NCI-H226 (cell line): ENCODE measurements at regions not wholly inside any gene's neighbourhood (a gene's known extent, or its start where the extent isn't known, plus 50 kb on each side); places are given as distances from the start of the nearest gene placed in this dataset.
A peak's percentile ranks its signal among the peaks of the same experiment; 100 is the strongest.
"Not testable (repeated sequence)": the region's sequence is repeated elsewhere in the genome, so short reads cannot be mapped to it uniquely, and the experiment has no call there.

Source experiments
- DNase-seq: peaks from one replicate; pipeline ENCODE4 v3.0.0-alpha.2; 2015

DNA sequence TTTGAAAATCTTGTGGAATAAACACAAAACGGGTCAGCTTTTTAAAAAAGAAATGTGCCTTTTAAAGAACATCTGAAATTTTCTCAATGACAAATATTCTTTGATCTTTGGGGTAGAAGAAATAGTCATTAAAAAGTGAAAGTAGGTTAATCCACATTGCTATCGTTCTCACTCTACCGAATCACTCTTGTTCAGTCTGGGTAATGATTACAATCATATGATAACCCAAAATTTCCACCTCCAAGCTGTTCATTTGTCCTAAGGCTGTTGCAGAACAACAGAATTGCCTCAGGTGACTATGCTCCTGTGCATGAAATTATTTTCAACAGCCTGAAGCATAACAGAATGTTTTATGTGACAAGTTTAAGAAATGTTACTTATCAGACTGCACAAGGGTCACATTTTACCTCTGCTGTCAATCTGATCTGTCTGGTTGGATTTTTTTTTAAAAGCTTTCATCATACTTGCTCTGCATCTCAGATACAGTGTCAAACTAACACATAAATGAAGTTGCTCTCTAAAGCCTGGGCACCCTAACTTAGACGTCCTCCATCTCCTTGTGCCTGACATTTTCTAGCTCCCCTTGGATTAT is 227.3 kb downstream of the LURAP1L start:
- no peak for DNase-seq

GRCh38 chr9:13002740-13003139 is 227.9 kb downstream of the LURAP1L start:
- DNase-seq: no peak

DNA sequence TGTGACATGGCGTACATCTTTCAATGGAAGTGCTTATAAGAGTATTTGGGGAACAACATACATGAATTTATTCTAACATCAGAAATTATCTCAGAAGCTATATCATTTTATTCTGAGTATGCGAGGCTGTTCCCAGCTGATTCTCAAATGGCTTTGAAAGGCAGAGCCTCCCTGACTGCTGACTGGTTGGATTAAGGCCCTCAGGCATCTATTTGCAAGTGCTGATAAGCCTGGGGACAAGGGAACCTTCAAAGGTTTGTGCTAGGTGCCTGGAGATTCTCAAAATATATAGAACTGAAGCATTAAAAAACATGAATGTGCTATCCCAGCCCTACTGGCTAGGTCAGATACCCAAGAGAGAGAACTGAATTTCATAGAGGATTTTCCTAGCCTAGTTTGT is 235.1 kb downstream of the LURAP1L start:
- DNase-seq: no peak

GRCh38 chr9:13013991-13014883 is 239.4 kb downstream of the LURAP1L start:
- peak; percentile 64 for DNase-seq

- DNase-seq: no peak
Measured at GRCh38 chr9:13017260-13017659, 242.4 kb downstream of the LURAP1L start.

- no peak for DNase-seq
Measured at GRCh38 chr9:13020146-13021040, 245.6 kb downstream of the LURAP1L start.

GRCh38 chr9:13022756-13023155 is 247.9 kb downstream of the LURAP1L start:
- DNase-seq: no peak

DNA sequence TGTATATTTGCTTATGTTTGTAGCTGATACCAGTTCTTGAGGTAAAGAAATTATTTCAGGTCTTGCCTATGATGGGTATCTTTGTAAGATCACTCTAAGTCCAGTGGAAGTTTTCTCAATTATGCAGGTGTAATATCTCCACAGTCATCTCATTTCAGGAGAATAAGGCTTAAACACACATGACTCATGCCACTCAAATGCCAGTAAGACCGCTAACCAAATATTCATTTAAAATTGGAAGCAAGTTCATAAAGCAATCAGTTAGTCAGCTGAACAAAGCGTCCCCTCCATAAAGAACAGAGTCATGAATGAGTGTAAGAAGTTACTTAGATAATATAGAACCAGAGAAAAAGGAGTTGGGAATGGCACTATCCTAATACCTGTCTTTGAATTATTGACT is 248.7 kb downstream of the LURAP1L start:
- peak; percentile 6 for DNase-seq

GRCh38 chr9:13026956-13027355 is 252.1 kb downstream of the LURAP1L start:
- DNase-seq: no peak

DNA sequence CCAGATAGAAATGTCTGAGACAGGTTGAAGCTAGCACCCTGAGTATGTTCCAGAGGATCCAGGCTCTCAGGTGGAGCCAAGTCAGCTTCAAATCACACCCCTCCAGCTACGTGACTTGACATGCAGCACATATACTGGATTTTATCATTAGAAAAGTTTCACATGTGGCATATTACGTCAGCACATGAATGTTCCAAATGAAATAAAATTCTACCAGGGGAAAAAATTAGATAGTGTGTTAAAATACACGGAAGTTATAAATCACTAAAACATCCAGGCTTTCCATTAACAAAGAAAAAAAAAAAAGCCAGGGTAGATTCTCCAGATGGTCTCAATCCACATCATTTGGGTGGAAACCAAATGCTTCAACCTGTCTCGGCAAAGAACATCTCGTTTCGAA is 251.6 kb downstream of the MPDZ start:
- DNase-seq: no peak

DNA sequence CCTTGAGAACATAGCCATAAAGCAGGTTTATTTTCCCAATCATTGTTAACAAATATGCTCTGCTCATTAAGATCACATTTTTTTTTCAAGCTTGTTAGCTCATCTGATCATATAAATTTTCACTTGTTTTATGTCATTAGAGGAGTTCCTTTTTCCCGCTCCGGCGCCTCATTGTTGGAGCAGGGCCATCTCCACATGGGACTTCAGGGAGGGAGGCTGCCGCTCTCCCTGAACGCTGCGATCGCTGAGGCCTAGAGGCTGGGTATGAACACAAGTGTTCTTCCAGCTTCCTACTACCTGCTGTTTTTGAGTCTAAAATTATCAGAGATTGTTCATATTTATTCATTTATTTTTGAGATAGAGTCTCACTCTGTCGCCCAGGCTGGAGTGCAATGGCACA is 246.9 kb downstream of the MPDZ start:
- no peak for DNase-seq

- peak; percentile 29 for DNase-seq
Measured at GRCh38 chr9:13033959-13034693, 245.4 kb downstream of the MPDZ start.

DNA sequence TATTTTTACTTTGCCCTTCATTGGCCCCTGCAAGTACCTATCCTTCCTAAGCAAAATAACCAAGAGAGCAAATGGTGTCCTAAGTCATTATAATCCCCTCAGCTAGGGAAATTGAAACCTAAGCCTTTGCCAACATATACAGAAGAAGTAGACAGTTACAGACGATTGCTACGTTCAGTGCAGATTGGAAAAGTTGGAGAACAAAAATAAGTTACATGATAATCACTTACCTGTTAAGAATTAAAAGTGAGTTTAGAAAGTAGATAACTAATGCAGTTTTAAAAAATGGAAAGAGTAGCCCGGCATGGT is 244.8 kb downstream of the MPDZ start:
- no peak for DNase-seq

DNA sequence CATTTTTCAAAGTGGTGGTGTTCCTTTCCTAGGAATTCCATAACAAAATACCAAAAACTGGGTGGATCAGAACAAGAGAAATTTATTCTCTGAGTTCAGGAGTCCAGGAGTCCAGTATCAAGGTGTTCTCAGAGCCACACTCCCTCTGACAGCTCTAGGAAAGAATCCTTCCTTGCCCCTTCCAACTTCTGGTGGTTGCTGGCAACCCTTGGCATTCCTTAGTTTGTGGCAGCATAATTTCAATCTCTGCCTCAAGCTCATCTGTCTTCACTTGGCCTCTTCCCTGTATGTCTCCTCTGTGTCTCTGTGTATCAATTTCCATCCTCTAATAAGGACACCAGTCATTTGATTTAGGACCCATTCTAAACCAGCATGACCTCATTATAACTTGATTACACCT is 243.7 kb downstream of the MPDZ start:
- DNase-seq: no peak

- not testable (repeated sequence) for DNase-seq
Measured at GRCh38 chr9:13037808-13038207, 241.7 kb downstream of the MPDZ start.

- DNase-seq: no peak
Measured at GRCh38 chr9:13047827-13048587, 231.5 kb downstream of the MPDZ start.

DNA sequence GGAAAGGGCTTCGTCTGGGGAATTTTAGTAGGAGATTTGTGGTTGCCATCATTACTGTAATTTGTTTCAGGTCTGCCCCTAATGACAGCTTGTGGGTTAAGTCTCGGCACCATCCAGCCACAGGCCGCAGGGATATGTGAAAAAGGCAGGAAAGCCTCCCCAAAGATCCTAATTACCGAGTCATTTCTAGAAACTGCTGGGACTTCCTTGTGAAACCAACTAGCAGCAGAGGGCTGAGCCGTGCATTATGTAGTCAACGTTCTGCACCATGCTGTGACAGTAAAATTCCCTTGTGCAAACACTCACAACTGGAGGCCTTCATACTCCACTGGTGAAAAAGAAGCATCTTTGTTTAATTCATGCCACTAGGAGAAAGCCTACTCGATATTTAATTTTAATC is 230.3 kb downstream of the MPDZ start:
- no peak for DNase-seq

DNA sequence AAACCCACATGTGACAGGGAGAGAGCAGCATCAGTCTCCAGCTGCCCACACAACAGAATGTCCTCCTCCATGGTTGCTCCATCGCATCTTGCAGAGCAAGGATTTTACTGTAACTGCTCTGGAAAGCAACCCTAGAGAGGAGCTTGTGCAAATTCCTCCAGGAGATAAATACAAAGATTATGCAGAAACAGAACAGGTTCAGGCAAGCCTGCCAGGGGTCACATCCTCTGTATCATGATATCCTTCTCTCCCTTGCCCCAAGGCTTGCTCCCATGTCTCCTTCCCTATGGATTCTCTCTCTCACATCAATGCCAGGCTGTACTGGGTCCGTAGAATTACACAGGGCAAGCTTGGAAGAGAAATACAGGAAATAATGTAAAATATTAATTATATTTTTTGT is 226.0 kb downstream of the MPDZ start:
- no peak for DNase-seq

DNA sequence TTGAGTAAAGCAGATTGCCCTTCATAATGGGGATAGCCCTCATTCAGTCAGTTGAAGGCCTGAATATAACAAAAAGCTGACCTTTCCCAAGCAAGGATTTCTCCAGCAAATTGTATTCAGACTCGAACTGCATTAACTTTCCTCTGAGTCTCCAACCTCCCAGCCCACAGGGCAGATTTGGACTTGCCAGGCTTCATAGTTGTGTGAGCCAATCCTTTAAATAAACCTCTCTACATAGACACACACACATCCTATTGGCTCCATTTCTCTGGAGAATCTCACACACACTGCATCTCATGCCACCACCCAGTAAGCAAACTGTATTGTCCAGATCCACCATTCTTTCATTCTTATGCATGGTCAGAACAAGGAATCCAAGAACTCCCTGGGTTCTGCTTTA is 225.1 kb downstream of the MPDZ start:
- DNase-seq: no peak
